Neural cell (in vitro differentiated cells): ENCODE measurements at regions not wholly inside any gene's neighbourhood (a gene's known extent, or its start where the extent isn't known, plus 50 kb on each side); places are given as distances from the start of the nearest gene placed in this dataset.

ENCODE experiments used
- H2AFZ ChIP-seq: fragments of 200-600, 300-800 bp; sonication (generic), shearing (Covaris generic); 2 replicates; pipeline ENCODE4 v1.6.0; 2014; ENCODE audit warnings: low read depth, mild to moderate bottlenecking, antibody characterized with exemption, low read length, moderate library complexity
- H3F3A ChIP-seq: fragments of 200-600 bp; shearing (Covaris generic); 2 replicates; pipeline ENCODE4 v1.6.1; 2016; ENCODE audit warnings: mild to moderate bottlenecking, moderate library complexity, mixed read lengths, antibody characterized with exemption, low read length; ENCODE audit not compliant: insufficient read depth, poor library complexity, severe bottlenecking
- H3K27ac ChIP-seq: fragments of 200-600, 300-800 bp; sonication (generic), shearing (Covaris generic); 2 replicates; pipeline ENCODE4 v1.5.1; 2014; ENCODE audit warnings: mild to moderate bottlenecking, low read length, moderate library complexity
- H3K27me3 ChIP-seq: fragments of 300-800, 200-600 bp; sonication (generic), shearing (Covaris generic); 2 replicates; pipeline ENCODE4 v1.6.0; 2014; ENCODE audit warnings: mild to moderate bottlenecking, low read depth, low read length, moderate library complexity; ENCODE audit not compliant: insufficient read depth
- H3K36me3 ChIP-seq: fragments of 300-800, 200-600 bp; sonication (generic), shearing (Covaris generic); 2 replicates; pipeline ENCODE4 v1.5.1; 2014; ENCODE audit warnings: mild to moderate bottlenecking, antibody characterized with exemption, low read length, moderate library complexity; ENCODE audit not compliant: insufficient read depth
- H3K4me2 ChIP-seq: fragments of 300-800, 200-600 bp; sonication (generic), shearing (Covaris generic); 2 replicates; pipeline ENCODE4 v1.6.0; 2014; ENCODE audit warnings: mild to moderate bottlenecking, low read length
- H3K4me3 ChIP-seq: fragments of 300-800, 200-600 bp; sonication (generic), shearing (Covaris generic); 2 replicates; pipeline ENCODE4 v1.5.1; 2014; ENCODE audit warnings: mild to moderate bottlenecking, low read length, moderate library complexity
- H3K79me2 ChIP-seq: fragments of 200-600 bp; shearing (Covaris generic); replicated peaks from 2 replicates; pipeline ENCODE4 v1.6.0; 2014; ENCODE audit warnings: mild to moderate bottlenecking, low read length, moderate library complexity; ENCODE audit not compliant: insufficient read depth
- H3K9ac ChIP-seq: fragments of 300-800, 200-600 bp; sonication (generic), shearing (Covaris generic); 2 replicates; pipeline ENCODE4 v1.6.1; 2016; ENCODE audit warnings: mild to moderate bottlenecking, low read length, mixed read lengths
- H3K9me2 ChIP-seq: fragments of 200-600 bp; shearing (Covaris generic); 2 replicates; pipeline ENCODE4 v1.6.1; 2016; ENCODE audit warnings: mild to moderate bottlenecking, low read length, mixed read lengths; ENCODE audit not compliant: insufficient read depth
- H3K9me3 ChIP-seq: fragments of 200-600, 300-800 bp; sonication (generic), shearing (Covaris generic); 2 replicates; pipeline ENCODE4 v1.6.1; 2016; ENCODE audit warnings: mild to moderate bottlenecking, mixed run types, low read length, moderate library complexity, mixed read lengths
- H4K20me1 ChIP-seq: fragments of 200-600 bp; shearing (Covaris generic); 2 replicates; pipeline ENCODE4 v1.6.1; 2016; ENCODE audit warnings: mild to moderate bottlenecking, mixed run types; ENCODE audit not compliant: insufficient read depth
- CTCF ChIP-seq: fragments of 450-650 bp; IDR thresholded peaks from 2 replicates; pipeline ENCODE4 v1.5.1; 2014; ENCODE audit warnings: antibody characterized with exemption, mild to moderate bottlenecking, moderate library complexity; ENCODE audit not compliant: poor library complexity, severe bottlenecking
- EP300 ChIP-seq: fragments of 450-650 bp; conservative IDR thresholded peaks from 2 replicates; pipeline ENCODE4 v1.6.1; 2014; ENCODE audit warnings: antibody characterized with exemption, mild to moderate bottlenecking, moderate library complexity; ENCODE audit not compliant: poor library complexity, severe bottlenecking
- EZH2 ChIP-seq: fragments of 200-600, 300-800 bp; shearing (Covaris generic), sonication (generic); IDR thresholded peaks from 2 replicates; pipeline ENCODE4 v1.6.1; 2014; ENCODE audit warnings: antibody characterized with exemption, low read length, borderline replicate concordance, mild to moderate bottlenecking; ENCODE audit not compliant: insufficient read depth, poor library complexity, severe bottlenecking
- POLR2AphosphoS5 ChIP-seq: IDR thresholded peaks from 2 replicates; pipeline ENCODE4 v1.6.1; 2012
- RAD21 ChIP-seq: fragments of 450-650 bp; conservative IDR thresholded peaks from 2 replicates; pipeline ENCODE4 v1.6.1; 2014; ENCODE audit warnings: antibody characterized with exemption, mild to moderate bottlenecking, moderate library complexity
- SMC3 ChIP-seq: fragments of 450-650 bp; conservative IDR thresholded peaks from 2 replicates; pipeline ENCODE4 v1.6.1; 2014; ENCODE audit warnings: antibody characterized with exemption, mild to moderate bottlenecking, moderate library complexity; ENCODE audit not compliant: poor library complexity
- TAF1 ChIP-seq: IDR thresholded peaks from 2 replicates; pipeline ENCODE4 v1.6.1; 2012; ENCODE audit warnings: low read depth
- TF ChIP-seq, protein P1 (sequence below): IDR thresholded peaks from 2 replicates; pipeline ENCODE4 v1.6.1; 2012; ENCODE audit warnings: borderline replicate concordance

GRCh38 chr6:3644739-3645012, 106.8 kb downstream of the PXDC1 start:
- Histone ChIP-seq H3K4me2 (no peak overlapping the region), H3K27me3 (no peaks in the 10 kb centered on the region), H3K27ac (no peak overlapping the region), H3K9ac (no peak overlapping the region), H3K4me3 (no peak overlapping the region), H3K36me3 (no peaks in the 10 kb centered on the region), H2AFZ (no peak overlapping the region), H3K9me3 (no peaks in the 10 kb centered on the region), H4K20me1 (no peaks in the 10 kb centered on the region), H3K9me2 (no peaks in the 10 kb centered on the region), H3K79me2 (no peaks in the 10 kb centered on the region), H3F3A (no peaks in the 10 kb centered on the region)
- no peak for TF ChIP-seq CTCF
- TF ChIP-seq, protein P1, sequence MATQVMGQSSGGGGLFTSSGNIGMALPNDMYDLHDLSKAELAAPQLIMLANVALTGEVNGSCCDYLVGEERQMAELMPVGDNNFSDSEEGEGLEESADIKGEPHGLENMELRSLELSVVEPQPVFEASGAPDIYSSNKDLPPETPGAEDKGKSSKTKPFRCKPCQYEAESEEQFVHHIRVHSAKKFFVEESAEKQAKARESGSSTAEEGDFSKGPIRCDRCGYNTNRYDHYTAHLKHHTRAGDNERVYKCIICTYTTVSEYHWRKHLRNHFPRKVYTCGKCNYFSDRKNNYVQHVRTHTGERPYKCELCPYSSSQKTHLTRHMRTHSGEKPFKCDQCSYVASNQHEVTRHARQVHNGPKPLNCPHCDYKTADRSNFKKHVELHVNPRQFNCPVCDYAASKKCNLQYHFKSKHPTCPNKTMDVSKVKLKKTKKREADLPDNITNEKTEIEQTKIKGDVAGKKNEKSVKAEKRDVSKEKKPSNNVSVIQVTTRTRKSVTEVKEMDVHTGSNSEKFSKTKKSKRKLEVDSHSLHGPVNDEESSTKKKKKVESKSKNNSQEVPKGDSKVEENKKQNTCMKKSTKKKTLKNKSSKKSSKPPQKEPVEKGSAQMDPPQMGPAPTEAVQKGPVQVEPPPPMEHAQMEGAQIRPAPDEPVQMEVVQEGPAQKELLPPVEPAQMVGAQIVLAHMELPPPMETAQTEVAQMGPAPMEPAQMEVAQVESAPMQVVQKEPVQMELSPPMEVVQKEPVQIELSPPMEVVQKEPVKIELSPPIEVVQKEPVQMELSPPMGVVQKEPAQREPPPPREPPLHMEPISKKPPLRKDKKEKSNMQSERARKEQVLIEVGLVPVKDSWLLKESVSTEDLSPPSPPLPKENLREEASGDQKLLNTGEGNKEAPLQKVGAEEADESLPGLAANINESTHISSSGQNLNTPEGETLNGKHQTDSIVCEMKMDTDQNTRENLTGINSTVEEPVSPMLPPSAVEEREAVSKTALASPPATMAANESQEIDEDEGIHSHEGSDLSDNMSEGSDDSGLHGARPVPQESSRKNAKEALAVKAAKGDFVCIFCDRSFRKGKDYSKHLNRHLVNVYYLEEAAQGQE = no peak
- TF ChIP-seq EP300 = no peak
- no peak for TF ChIP-seq TAF1
- TF ChIP-seq POLR2AphosphoS5 = no peak
- TF ChIP-seq RAD21 = no peak
- no peak for TF ChIP-seq EZH2

DNA sequence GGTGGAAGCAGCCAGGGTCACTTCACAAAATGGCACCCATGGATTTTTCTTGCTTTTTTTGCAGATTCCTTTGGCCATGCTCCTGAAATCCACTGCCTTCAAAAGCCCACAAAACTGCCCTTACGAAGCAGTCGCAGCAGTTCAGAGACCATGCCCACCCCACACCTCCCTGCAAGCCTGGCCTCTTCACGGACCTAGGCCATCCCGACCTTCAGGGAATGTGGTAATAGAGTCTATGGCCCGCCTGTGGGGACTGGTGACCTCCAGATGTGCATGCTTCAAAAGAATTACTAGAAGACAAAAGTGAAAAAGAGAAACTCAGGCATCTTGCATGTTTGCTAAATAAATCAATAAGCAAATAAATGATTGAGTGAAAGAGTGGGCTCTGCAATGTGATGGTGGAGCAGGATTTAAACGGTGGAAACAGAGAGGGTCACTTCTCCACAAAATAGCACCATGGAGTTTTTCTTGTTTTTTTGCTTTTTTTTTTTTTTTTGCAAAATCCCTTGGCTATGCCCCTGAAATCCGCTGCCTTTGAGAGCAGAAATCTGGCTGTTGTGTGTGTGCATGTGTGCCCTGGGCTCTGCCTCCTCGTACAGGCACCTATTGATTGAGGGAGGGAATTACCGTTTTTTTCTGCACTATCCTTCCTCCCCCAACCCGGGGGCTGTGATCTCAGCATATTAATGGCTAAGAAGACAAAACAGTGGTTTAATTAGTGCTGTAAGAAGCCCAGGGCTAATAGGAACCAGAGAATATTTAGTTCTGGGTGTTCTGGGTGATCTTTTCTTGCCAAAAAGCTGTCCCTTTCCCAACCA, 107.4 kb downstream of the PXDC1 start:
- TF ChIP-seq CTCF (no peak), SMC3 (no peak)
- no peaks in the 10 kb centered on the region for H3K79me2 ChIP-seq
- no peak overlapping the region for H3K4me2 ChIP-seq
- H3K36me3 ChIP-seq = no peaks in the 10 kb centered on the region
- H2AFZ ChIP-seq = no peak overlapping the region
- H3K9me3 ChIP-seq = no peaks in the 10 kb centered on the region
- H4K20me1 ChIP-seq = no peaks in the 10 kb centered on the region
- H3F3A ChIP-seq = no peaks in the 10 kb centered on the region
- H3K9ac ChIP-seq = no peak overlapping the region
- no peak overlapping the region for H3K4me3 ChIP-seq
- no peak overlapping the region for H3K27ac ChIP-seq
- H3K27me3 ChIP-seq = no peaks in the 10 kb centered on the region
- no peaks in the 10 kb centered on the region for H3K9me2 ChIP-seq
